Adrenal gland (tissue), 9 donors: ENCODE measurements at regions not wholly inside any gene's neighbourhood (a gene's known extent, or its start where the extent isn't known, plus 50 kb on each side); places are given as distances from the start of the nearest gene placed in this dataset.

Source experiments
- DNase-seq, 7 donors: peaks; one replicate each; pipeline ENCODE4 v3.0.0-alpha.2; 2019 to 2020
- H3K27ac ChIP-seq, 5 donors: fragments of 200-600 bp; sonication (generic) in 4 of 5; 1 replicate in 3 of 5; 2 replicates in 2 of 5; pipeline versions ENCODE4 v1.5.1 to v1.8.0; 2016 to 2020; ENCODE audit warnings: mild to moderate bottlenecking in 1 of 5
- H3K27me3 ChIP-seq: fragments of 200-600 bp; 2 replicates; pipeline ENCODE4 v1.8.0; 2021
- H3K36me3 ChIP-seq, 2 donors: fragments of 200-600 bp; replicated peaks in 1 of 2; 1 replicate in 1 of 2; 2 replicates in 1 of 2; pipeline versions ENCODE4 v1.5.1 to v1.8.0; 2018 to 2022
- H3K4me1 ChIP-seq, 2 donors: fragments of 200-600 bp; replicated peaks in 1 of 2; 1 replicate in 1 of 2; 2 replicates in 1 of 2; pipeline versions ENCODE4 v1.5.1 to v1.8.0; 2018 to 2021
- H3K4me3 ChIP-seq, 4 donors: fragments of 200-600 bp; sonication (generic) in 3 of 4; one replicate each; pipeline ENCODE4 v1.5.1; 2016 to 2018
- H3K9me3 ChIP-seq, 3 donors: fragments of 200-600 bp; sonication (generic) in 1 of 3; replicated peaks in 1 of 3; 1 replicate in 2 of 3; 2 replicates in 1 of 3; pipeline versions ENCODE4 v1.5.1 to v1.8.0; 2016 to 2021
- POLR2A ChIP-seq, 2 donors: fragments of 450-650 bp; IDR thresholded peaks; one replicate each; pipeline ENCODE4 v1.6.1; 2017; ENCODE audit warnings: antibody characterized with exemption in 2 of 2, mild to moderate bottlenecking in 2 of 2, moderate library complexity in 1 of 2
- WGBS, 4 donors: extraction: QIAGEN DNeasy Blood & Tissue Kit in 2 of 4; methylation state at CpG; one replicate each; pipeline versions ENCODE4 v1.1.5 to v1.1.7; 2013 to 2017; 5-methylcytosine and 5-hydroxymethylcytosine counted together
- intact Hi-C, 2 donors: fragments of 100-400 bp; cut with DNase I; formaldehyde crosslinking; loops; one replicate each; pipeline versions ENCODE4 v1.14.1 to v1.15.0; 2022 to 2023
- TF ChIP-seq, protein P1 (sequence below), 6 experiments: fragments of 450-650 bp in 4 of 6; fragments of 200-600 bp in 2 of 6; sonication (generic) in 1 of 6; IDR thresholded peaks; 1 replicate in 5 of 6; 2 replicates in 1 of 6; pipeline versions ENCODE4 v1.5.1 to v1.8.0; 2016 to 2021; ENCODE audit warnings: antibody characterized with exemption in 6 of 6, mild to moderate bottlenecking in 2 of 6, moderate library complexity in 1 of 6
- donor health status: healthy with polysubstance abuse.
- donor health status: Bipolar disorder and iron deficiency.
- donor health status: DM: yes; HTN: yes; CAD: no.
- donor health status: DM: no; HTN: no; CAD: no.
- donor health status: DM: no; HTN: no; CAD: no.

DNA sequence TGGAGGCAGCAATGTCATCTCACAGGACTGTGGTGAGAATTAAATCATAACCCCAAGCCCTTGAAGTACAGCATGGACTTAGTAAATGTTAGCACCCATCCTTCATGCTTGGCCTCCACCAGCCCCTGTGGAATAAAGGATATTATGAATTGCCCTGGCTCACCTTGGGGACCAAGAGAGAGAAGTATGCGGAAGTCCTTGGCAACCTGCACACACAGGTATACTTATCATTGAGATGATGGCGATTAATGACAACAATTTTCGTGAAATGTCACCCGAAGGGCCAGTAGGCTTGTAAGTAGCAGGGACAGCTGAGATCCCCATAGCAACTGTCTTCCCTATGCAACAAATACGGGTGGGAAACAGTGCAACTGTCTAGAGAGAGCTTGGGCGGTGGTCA, 102.0 kb downstream of the FAM43A start:
- no peaks in the 10 kb centered on the region for H3K36me3 ChIP-seq
- H3K27ac ChIP-seq = no peak overlapping the region
- no peaks in the 10 kb centered on the region for H3K9me3 ChIP-seq
- 90 to 95% (median 93%) methylated on average over 6 of the region's 6 CpGs for WGBS, 4 donors
- TF ChIP-seq POLR2A (IDR thresholded peaks at IDR 0.05) = no peak
- TF ChIP-seq, protein P1, sequence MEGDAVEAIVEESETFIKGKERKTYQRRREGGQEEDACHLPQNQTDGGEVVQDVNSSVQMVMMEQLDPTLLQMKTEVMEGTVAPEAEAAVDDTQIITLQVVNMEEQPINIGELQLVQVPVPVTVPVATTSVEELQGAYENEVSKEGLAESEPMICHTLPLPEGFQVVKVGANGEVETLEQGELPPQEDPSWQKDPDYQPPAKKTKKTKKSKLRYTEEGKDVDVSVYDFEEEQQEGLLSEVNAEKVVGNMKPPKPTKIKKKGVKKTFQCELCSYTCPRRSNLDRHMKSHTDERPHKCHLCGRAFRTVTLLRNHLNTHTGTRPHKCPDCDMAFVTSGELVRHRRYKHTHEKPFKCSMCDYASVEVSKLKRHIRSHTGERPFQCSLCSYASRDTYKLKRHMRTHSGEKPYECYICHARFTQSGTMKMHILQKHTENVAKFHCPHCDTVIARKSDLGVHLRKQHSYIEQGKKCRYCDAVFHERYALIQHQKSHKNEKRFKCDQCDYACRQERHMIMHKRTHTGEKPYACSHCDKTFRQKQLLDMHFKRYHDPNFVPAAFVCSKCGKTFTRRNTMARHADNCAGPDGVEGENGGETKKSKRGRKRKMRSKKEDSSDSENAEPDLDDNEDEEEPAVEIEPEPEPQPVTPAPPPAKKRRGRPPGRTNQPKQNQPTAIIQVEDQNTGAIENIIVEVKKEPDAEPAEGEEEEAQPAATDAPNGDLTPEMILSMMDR (IDR thresholded peaks at IDR 0.05) = no peak
- H3K4me3 ChIP-seq = no peak overlapping the region
- no peaks in the 10 kb centered on the region for H3K4me1 ChIP-seq
- DNase-seq = no peak
- intact Hi-C loops = no loop called here
- H3K27me3 ChIP-seq = no peaks in the 10 kb centered on the region

DNA sequence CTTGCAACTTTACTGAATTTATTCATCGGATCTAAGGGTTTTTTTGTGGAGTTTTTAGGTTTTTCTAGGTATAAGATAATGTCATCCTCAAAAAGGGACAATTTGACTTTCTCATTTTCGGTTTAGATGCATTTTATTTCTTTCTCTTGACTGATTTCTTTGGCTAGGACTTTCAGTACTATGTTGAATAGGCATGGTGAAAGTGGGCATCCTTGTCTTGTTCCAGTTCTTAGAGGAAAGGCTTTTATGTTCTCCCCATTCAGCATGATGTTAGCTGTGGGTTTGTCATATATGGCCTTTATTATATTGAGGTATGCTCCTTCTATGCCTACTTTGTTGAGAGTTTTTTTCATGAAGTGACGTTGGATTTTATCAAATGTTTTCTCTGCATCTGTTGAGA, 106.7 kb downstream of the FAM43A start:
- H3K27ac ChIP-seq = no peak overlapping the region
- intact Hi-C loops = no loop called here
- DNase-seq = no peak
- no peak overlapping the region for H3K4me3 ChIP-seq
- 75 to 85% (median 80%) methylated on average over 3 of the region's 3 CpGs for WGBS, 4 donors
- H3K27me3 ChIP-seq = no peaks in the 10 kb centered on the region
- H3K9me3 ChIP-seq = no peaks in the 10 kb centered on the region
- H3K36me3 ChIP-seq = no peaks in the 10 kb centered on the region
- TF ChIP-seq, protein P1 (IDR thresholded peaks at IDR 0.05) = no peak
- TF ChIP-seq POLR2A (IDR thresholded peaks at IDR 0.05) = no peak
- H3K4me1 ChIP-seq = no peaks in the 10 kb centered on the region

DNA sequence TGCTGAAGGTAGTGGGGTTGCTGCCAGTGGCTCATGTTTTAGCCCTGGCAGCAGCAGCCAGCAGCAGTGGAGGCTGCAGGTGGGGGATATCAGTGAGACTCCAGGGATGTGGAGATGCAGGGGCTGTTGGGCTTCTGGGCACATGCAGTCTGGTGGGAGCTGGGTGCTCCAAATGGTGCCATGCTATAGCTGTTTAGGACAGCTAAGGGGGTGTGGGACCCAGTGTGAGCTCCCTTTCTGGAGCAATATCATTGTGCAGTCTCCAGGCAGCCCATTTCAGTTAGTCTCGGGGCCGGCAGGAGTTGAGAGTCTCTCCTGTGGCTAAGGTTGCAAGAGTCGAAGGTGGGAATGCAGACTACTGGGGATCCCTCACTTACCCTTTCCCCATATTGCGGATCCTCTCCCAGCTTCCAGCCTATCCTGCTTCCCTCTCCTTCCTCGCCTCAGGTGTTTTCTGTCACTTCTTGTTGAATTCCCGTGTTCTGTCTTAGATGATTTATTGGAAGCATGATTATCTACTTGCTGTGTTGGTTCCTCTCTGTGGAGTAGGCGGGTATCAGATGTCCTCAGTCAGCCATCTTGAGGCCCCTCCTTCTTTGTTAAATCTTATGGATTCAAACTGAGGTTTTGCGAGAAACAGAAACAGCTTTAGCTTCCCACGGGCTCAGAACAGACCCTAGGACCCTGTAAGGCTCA, 112.0 kb downstream of the FAM43A start:
- intact Hi-C loops = no loop called here
- no peaks in the 10 kb centered on the region for H3K36me3 ChIP-seq
- no peaks in the 10 kb centered on the region for H3K27me3 ChIP-seq
- WGBS, 4 donors = 91 to 97% (median 92%) methylated on average over 9 of the region's 9 CpGs
- TF ChIP-seq, protein P1 (IDR thresholded peaks at IDR 0.05) = no peak
- TF ChIP-seq POLR2A (IDR thresholded peaks at IDR 0.05) = no peak
- no peak overlapping the region for H3K27ac ChIP-seq
- H3K9me3 ChIP-seq = no peaks in the 10 kb centered on the region
- no peak overlapping the region for H3K4me3 ChIP-seq
- peak in 1 of 7 donors; percentile 5 for DNase-seq
- H3K4me1 ChIP-seq = no peaks in the 10 kb centered on the region

DNA sequence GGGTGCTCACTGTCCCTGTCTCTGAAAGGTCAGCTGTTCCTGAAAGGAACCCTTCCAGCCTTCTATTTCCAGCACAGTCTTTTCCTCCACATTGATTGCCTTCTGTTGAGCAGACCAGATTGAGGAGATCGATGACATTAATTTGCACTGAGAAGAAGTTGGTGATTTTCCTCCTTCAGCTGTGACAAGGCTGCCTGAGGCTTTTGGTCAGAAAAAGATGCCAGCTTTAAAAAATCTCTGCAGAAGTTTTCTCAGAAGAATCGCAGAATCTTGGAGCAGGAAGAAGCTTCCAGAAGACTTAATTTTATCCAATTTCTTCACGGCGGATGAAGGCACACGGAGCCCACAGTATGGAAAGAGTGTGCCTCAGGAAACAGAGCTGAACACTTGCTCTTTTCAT, 112.8 kb downstream of the FAM43A start:
- Histone ChIP-seq H3K4me1 (no peaks in the 10 kb centered on the region), H3K36me3 (no peaks in the 10 kb centered on the region), H3K27ac (no peak overlapping the region), H3K9me3 (no peaks in the 10 kb centered on the region), H3K4me3 (no peak overlapping the region), H3K27me3 (no peaks in the 10 kb centered on the region)
- TF ChIP-seq, protein P1 (IDR thresholded peaks at IDR 0.05) = no peak
- no peak for TF ChIP-seq POLR2A (IDR thresholded peaks at IDR 0.05)
- no peak for DNase-seq
- WGBS, 4 donors = 91 to 94% (median 94%) methylated on average over 5 of the region's 5 CpGs
- intact Hi-C loops = no loop called here
